SK-N-SH (cell line): ENCODE measurements at regions not wholly inside any gene's neighbourhood (a gene's known extent, or its start where the extent isn't known, plus 50 kb on each side); places are given as distances from the start of the nearest gene placed in this dataset.

Experiments
- CTCF ChIA-PET: fragments of 300-600, 350-600 bp; formaldehyde crosslinking; extraction: SDS; loops from one replicate; lab custom pipeline; 2021; lab: Yijun Ruan, JAX
- POLR2A ChIA-PET: fragments of 350-600 bp; sonication (Branson Sonifier 250); formaldehyde crosslinking; extraction: SDS; loops from one replicate; lab custom pipeline; 2020; ENCODE audit warnings: antibody characterized with exemption, inconsistent platforms; lab: Yijun Ruan, JAX
- DNase-seq: peaks from one replicate; pipeline ENCODE4 v3.0.0; 2012
- H2AFZ ChIP-seq: fragments of 200-600 bp; sonication (generic); 2 replicates; pipeline ENCODE4 v1.8.1; 2016; ENCODE audit warnings: antibody characterized with exemption, mild to moderate bottlenecking, low read depth
- H3F3A ChIP-seq: fragments of 200-600 bp; sonication (generic); replicated peaks from 2 replicates; pipeline ENCODE3; 2016; ENCODE audit warnings: antibody characterized with exemption, mild to moderate bottlenecking; ENCODE audit not compliant: insufficient read depth
- H3K27ac ChIP-seq, 2 experiments: fragments of 200-500 bp in 1 of 2; fragments of 200-600 bp in 1 of 2; sonication (Bioruptor generic) in 1 of 2; sonication (generic), shearing (Covaris generic) in 1 of 2; 2 replicates each; pipeline versions ENCODE4 v1.5.1 to v1.6.1; 2014 to 2016; ENCODE audit warnings: low read depth in 2 of 2, inconsistent platforms in 1 of 2, low read length in 1 of 2, mild to moderate bottlenecking in 1 of 2, mixed read lengths in 1 of 2
- H3K27me3 ChIP-seq: fragments of 200-600 bp; sonication (generic), shearing (Covaris generic); 2 replicates; pipeline ENCODE4 v1.6.1; 2016; ENCODE audit warnings: mixed run types; ENCODE audit not compliant: insufficient read depth
- H3K36me3 ChIP-seq, 2 experiments: fragments of 200-500 bp in 1 of 2; fragments of 200-600 bp in 1 of 2; sonication (Bioruptor generic) in 1 of 2; sonication (generic) in 1 of 2; replicated peaks in 1 of 2; 2 replicates each; pipeline versions ENCODE3 to v1.5.1; 2014 to 2016; ENCODE audit warnings: low read length in 1 of 2, mild to moderate bottlenecking in 1 of 2; ENCODE audit not compliant: insufficient read depth in 2 of 2, control insufficient read depth in 1 of 2
- H3K4me1 ChIP-seq, 2 experiments: fragments of 200-500 bp in 1 of 2; fragments of 200-600 bp in 1 of 2; sonication (Bioruptor generic) in 1 of 2; sonication (generic), shearing (Covaris generic) in 1 of 2; 2 replicates each; pipeline versions ENCODE4 v1.5.1 to v1.6.1; 2014 to 2016; ENCODE audit warnings: low read depth in 1 of 2, low read length in 1 of 2, mixed run types in 1 of 2; ENCODE audit not compliant: insufficient read depth in 2 of 2, control insufficient read depth in 1 of 2
- H3K4me2 ChIP-seq: fragments of 200-600 bp; sonication (generic), shearing (Covaris generic); 2 replicates; pipeline ENCODE4 v1.6.1; 2017; ENCODE audit warnings: mixed run types
- H3K4me3 ChIP-seq, 2 experiments: fragments of 200-500 bp in 1 of 2; fragments of 200-600 bp in 1 of 2; sonication (Bioruptor generic) in 1 of 2; sonication (generic), shearing (Covaris generic) in 1 of 2; 2 replicates each; pipeline versions ENCODE4 v1.5.1 to v1.8.1; 2014 to 2016; ENCODE audit warnings: low read depth in 2 of 2, inconsistent platforms in 1 of 2, low read length in 1 of 2, mild to moderate bottlenecking in 1 of 2, mixed read lengths in 1 of 2, moderate library complexity in 1 of 2
- H3K79me2 ChIP-seq: fragments of 200-600 bp; sonication (generic); 2 replicates; pipeline ENCODE4 v1.8.1; 2017; ENCODE audit warnings: mild to moderate bottlenecking; ENCODE audit not compliant: insufficient read depth
- H3K9ac ChIP-seq: fragments of 200-600 bp; sonication (generic); 2 replicates; pipeline ENCODE4 v1.6.1; 2017; ENCODE audit warnings: mixed run types
- H3K9me2 ChIP-seq: fragments of 200-600 bp; sonication (generic); 2 replicates; pipeline ENCODE4 v1.6.1; 2017; ENCODE audit warnings: mixed run types
- H3K9me3 ChIP-seq: fragments of 200-600 bp; sonication (generic); 2 replicates; pipeline ENCODE4 v1.6.1; 2017; ENCODE audit warnings: mixed run types, mild to moderate bottlenecking, moderate library complexity
- H4K20me1 ChIP-seq: fragments of 200-600 bp; sonication (generic); 2 replicates; pipeline ENCODE4 v1.6.1; 2017; ENCODE audit warnings: mild to moderate bottlenecking, mixed run types; ENCODE audit not compliant: insufficient read depth
- CHD2 ChIP-seq: fragments of 150-350 bp; IDR thresholded peaks from 2 replicates; pipeline ENCODE4 v1.6.1; 2018; ENCODE audit warnings: low read length; ENCODE audit not compliant: partially characterized antibody
- ELF1 ChIP-seq: IDR thresholded peaks from 2 replicates; pipeline ENCODE4 v1.4.0; 2012
- EP300 ChIP-seq, 2 experiments: IDR thresholded peaks; 2 replicates each; pipeline versions ENCODE4 v1.4.0 to v1.6.1; 2012; ENCODE audit warnings: borderline replicate concordance in 1 of 2, low read depth in 1 of 2, low read length in 1 of 2
- FOSL2 ChIP-seq: IDR thresholded peaks from 2 replicates; pipeline ENCODE4 v1.4.0; 2012; ENCODE audit warnings: low read depth, mild to moderate bottlenecking, moderate library complexity, borderline replicate concordance
- FOXJ3 ChIP-seq: sonication (generic); formaldehyde crosslinking; IDR thresholded peaks from 2 replicates; pipeline ENCODE4 v1.5.1; 2020; ENCODE audit warnings: mild to moderate bottlenecking, missing genetic modification reagents
- FOXM1 ChIP-seq: IDR thresholded peaks from 2 replicates; pipeline ENCODE4 v1.4.0; 2012; ENCODE audit warnings: low read depth, mild to moderate bottlenecking
- JUND ChIP-seq: IDR thresholded peaks from 2 replicates; pipeline ENCODE4 v1.4.0; 2012
- MAX ChIP-seq: IDR thresholded peaks from 2 replicates; pipeline ENCODE4 v1.4.0; 2012; ENCODE audit warnings: low read depth
- MEF2A ChIP-seq: IDR thresholded peaks from 2 replicates; pipeline ENCODE4 v1.4.0; 2012; ENCODE audit warnings: low read depth, borderline replicate concordance
- MXI1 ChIP-seq: IDR thresholded peaks from 2 replicates; pipeline ENCODE4 v1.6.1; 2012; ENCODE audit warnings: mild to moderate bottlenecking, low read depth, low read length, improper control_type of control experiment
- POLR2AphosphoS5 ChIP-seq: IDR thresholded peaks from 2 replicates; pipeline ENCODE4 v1.6.1; 2012; ENCODE audit warnings: low read depth, low read length
- RAD21 ChIP-seq: IDR thresholded peaks from 2 replicates; pipeline ENCODE4 v1.6.1; 2012; ENCODE audit warnings: mild to moderate bottlenecking, low read length
- RCOR1 ChIP-seq: fragments of 150-350 bp; IDR thresholded peaks from 2 replicates; pipeline ENCODE4 v1.6.1; 2017; ENCODE audit warnings: antibody characterized with exemption, low read length
- RXRA ChIP-seq: IDR thresholded peaks from 2 replicates; pipeline ENCODE4 v1.4.0; 2012; ENCODE audit warnings: low read depth, mild to moderate bottlenecking, borderline replicate concordance
- SIN3A ChIP-seq: IDR thresholded peaks from 2 replicates; pipeline ENCODE4 v1.6.1; 2012; ENCODE audit warnings: low read depth, mild to moderate bottlenecking, low read length, moderate library complexity, borderline replicate concordance
- USF1 ChIP-seq: IDR thresholded peaks from 2 replicates; pipeline ENCODE4 v1.4.0; 2012; ENCODE audit warnings: low read depth, borderline replicate concordance
- ZBTB33 ChIP-seq: IDR thresholded peaks from 2 replicates; pipeline ENCODE4 v1.4.0; 2012; ENCODE audit warnings: low read depth, borderline replicate concordance
- WGBS: methylation state at CpG from one replicate; pipeline ENCODE4 v1.1.6; 2017; ENCODE audit warnings: low lambda C conversion rate; 5-methylcytosine and 5-hydroxymethylcytosine counted together

GRCh38 chr17:36736201-36737156 lies 135.1 kb downstream of the MRM1 start (continued):
- TF ChIP-seq ZBTB33 (no peak), POLR2AphosphoS5 (no peak)
- TF ChIP-seq, all 33 proteins: peak for 0

- DNase-seq = no peak
- Histone ChIP-seq H3K27me3 (no peaks in the 10 kb centered on the region), H4K20me1 (no peaks in the 10 kb centered on the region), H3K79me2 (no peaks in the 10 kb centered on the region), H3K36me3 (no peaks in the 10 kb centered on the region), H3K4me1 (peaks cover 0 to 22% of the 10 kb centered on the region in 2 experiments; a peak in 1 of 4 replicates), H3F3A (no peaks in the 10 kb centered on the region), H3K9ac (no peak overlapping the region), H3K27ac (peak overlapping the region in 1 of 2 experiments; percentile 91; a peak in 1 of 4 replicates), H3K4me3 (no peak overlapping the region), H3K4me2 (no peak overlapping the region), H2AFZ (no peak overlapping the region), H3K9me2 (no peaks in the 10 kb centered on the region), H3K9me3 (no peaks in the 10 kb centered on the region)
- no peak for TF ChIP-seq RXRA
- TF ChIP-seq SIN3A = no peak
- TF ChIP-seq ZBTB33 = no peak
- no peak for TF ChIP-seq RCOR1
- TF ChIP-seq FOXJ3 = no peak
- no peak for TF ChIP-seq RAD21
- no peak for TF ChIP-seq FOXM1
- TF ChIP-seq MEF2A = no peak
- no peak for TF ChIP-seq MXI1
- no peak for TF ChIP-seq JUND
- no peak for TF ChIP-seq EP300 (IDR thresholded peaks at IDR 0.05; ENCODE audit: borderline replicate concordance in 1 of 2, low read depth in 1 of 2, low read length in 1 of 2)
- TF ChIP-seq ELF1 = no peak
- TF ChIP-seq FOSL2 = no peak
- no peak for TF ChIP-seq USF1
- TF ChIP-seq MAX = no peak
- TF ChIP-seq CHD2 = no peak
- CTCF ChIA-PET = interaction anchor here (0.6 to 2.3 kb wide), 5 partner anchors 9 to 110 kb away, joined by 3 to 12 read pairs (median 7); no protein-coding TSS in a partner anchor
- 63% methylated on average over 6 of the region's 6 CpGs for WGBS
- POLR2A ChIA-PET = interaction anchor here (0.7 kb wide), 1 partner anchor 106 kb away, joined by 3 read pairs; no protein-coding TSS in a partner anchor
Measured at GRCh38 chr17:36739208-36739607, 137.8 kb downstream of the MRM1 start.
